Fibroblast of skin of back (primary cell): ENCODE measurements at regions not wholly inside any gene's neighbourhood (a gene's known extent, or its start where the extent isn't known, plus 50 kb on each side); places are given as distances from the start of the nearest gene placed in this dataset.
"Not testable (repeated sequence)": the region's sequence is repeated elsewhere in the genome, so short reads cannot be mapped to it uniquely, and the experiment has no call there.

Source experiments
- DNase-seq: peaks from one replicate; pipeline ENCODE4 v3.0.0-alpha.2; 2013

DNA sequence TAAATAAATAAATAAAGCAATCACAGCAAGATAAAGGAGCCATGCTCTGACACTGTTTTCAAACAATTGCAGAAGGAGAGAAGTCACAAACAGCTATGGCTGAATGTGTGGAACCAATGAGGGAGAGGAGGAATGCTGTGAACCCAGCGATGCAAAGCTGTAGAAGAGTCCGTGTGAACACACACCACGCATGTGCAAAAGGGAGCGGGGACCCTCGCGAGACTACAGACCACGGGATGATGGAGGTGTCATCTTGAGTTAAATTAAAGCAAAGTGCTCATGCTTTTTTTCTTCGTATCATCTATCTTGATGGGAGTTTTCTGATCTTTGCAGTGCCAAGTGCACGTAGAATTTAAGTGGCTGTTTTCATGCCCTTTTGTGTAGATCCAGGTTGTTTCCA is 123.8 kb upstream of the CDH5 start:
- DNase-seq = no peak

DNA sequence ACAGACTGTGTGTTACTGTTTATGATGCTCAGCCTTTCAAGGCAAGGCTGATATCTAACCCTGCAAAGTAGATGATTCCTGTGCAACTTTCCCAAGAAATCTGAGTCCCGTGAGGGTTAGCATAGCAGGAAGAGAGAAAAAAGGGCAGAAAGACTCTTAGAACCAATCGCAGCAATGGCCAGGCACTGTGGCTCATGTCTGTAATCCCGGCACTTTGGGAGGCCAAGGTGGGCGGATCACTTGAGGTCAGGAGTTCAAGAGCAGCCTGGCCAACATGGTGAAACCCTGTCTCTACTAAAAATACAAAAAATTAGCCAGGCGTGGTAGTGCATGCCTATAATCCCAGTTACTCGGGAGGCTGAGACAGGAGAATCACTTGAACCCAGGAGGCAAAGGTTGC is 124.3 kb upstream of the CDH5 start:
- DNase-seq = not testable (repeated sequence)

GRCh38 chr16:66240631-66241395 is 125.7 kb upstream of the CDH5 start:
- DNase-seq = no peak

DNA sequence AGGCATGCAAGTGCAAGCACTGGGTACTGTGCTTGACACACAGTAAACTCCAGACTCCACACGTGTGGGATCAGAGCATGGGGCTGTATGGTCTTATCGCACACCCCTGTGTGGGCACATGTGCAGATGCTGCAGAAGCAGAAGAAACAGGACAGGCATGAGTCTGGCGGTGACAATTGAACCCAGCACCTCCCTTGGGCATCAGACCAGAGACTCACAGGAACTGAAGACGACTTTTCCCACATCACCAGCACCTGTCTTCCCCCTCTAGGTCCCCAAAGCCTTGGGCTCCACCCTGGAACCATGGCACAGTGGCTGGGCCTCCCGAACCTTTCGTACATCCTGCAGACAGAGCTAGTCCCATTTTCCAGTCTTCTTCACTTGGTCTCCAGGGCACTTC is 126.4 kb upstream of the CDH5 start:
- DNase-seq = no peak

DNA sequence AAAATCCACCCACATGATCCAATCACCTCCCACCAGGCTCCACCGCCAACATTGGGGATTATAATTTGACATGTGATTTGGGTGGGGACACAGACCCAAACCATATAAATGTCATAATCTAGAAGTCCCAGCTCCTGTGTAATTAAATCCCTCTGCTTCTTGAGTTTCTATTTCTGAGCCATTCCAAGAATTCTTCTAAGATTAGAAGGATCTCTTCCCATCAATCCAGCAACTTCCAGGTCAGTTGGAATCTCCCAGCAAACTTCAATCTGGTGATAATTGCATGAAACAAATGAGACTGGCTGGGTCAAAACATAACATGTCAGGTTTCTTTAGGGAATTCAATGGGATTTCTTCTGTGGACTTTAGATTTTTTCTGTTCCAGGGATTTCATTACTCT is 127.8 kb upstream of the CDH5 start:
- DNase-seq = peak; percentile 61

DNA sequence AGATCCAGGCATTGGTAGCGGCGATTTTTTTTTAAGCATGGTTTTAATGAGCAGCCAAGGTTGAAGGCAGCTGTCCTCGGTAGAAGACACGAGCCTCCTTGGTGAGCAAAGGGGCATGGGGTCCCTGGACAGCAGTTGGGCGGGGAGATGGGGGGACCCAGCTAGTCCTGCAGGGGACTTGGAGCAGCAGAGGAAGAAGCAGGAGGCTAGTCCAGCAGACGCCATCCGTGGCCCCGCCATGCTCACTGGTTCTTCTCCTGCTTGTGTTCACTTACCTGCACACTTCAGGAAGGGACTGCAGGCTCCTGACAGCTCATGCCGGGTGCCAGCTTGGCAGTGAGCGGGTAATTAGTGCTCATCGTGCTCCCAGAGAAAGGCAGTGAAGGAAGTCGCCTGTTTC is 130.2 kb upstream of the CDH5 start:
- no peak for DNase-seq

- DNase-seq = no peak
Measured at GRCh38 chr16:66231452-66232160, 134.9 kb upstream of the CDH5 start.

DNA sequence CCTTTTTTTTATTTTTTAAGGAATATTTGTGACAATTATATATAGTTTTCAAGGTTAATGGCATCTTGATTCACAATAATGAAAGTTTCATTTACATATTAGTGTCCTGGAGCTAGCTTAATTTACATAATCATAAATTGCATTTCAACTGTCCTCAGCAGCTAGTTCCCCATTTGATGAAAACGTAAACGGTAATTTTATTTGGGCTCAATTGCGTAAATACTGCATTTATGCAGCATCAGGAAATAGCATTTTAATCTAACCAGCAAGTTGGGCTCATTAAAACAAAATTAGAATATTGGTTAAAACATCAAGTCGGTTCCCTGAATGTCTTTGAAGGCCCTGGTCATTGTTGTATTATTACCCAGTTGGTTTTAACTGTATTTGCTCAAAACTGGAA is 136.8 kb upstream of the CDH5 start:
- no peak for DNase-seq

DNA sequence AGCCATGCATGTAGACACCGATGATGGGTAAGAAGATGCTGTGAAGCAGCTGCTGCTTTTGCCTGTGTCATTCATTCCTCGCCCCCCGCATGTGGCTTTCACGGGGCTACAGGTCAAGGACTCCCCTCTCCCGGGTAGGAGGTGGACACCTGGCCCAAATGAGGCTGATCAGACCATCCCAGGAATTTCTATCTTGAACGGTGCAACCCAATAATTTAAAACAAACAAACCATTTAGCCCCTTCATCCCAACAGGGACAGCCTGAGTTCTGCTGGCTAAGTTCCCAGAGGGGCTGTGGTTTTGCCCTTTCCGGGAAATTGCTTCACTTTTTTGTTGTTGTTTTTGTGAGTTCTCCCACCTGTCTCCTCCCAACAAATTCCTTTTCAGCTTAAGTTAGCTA is 137.7 kb upstream of the CDH5 start:
- DNase-seq = no peak

GRCh38 chr16:66227766-66228530 is 138.5 kb upstream of the CDH5 start:
- no peak for DNase-seq

- no peak for DNase-seq
Measured at GRCh38 chr16:66226762-66227161, 139.7 kb upstream of the CDH5 start.

GRCh38 chr16:66225696-66226095 is 140.8 kb upstream of the CDH5 start:
- no peak for DNase-seq

GRCh38 chr16:66224626-66225025 is 141.9 kb upstream of the CDH5 start:
- no peak for DNase-seq

- DNase-seq = no peak
Measured at GRCh38 chr16:66224186-66224585, 142.3 kb upstream of the CDH5 start.

DNA sequence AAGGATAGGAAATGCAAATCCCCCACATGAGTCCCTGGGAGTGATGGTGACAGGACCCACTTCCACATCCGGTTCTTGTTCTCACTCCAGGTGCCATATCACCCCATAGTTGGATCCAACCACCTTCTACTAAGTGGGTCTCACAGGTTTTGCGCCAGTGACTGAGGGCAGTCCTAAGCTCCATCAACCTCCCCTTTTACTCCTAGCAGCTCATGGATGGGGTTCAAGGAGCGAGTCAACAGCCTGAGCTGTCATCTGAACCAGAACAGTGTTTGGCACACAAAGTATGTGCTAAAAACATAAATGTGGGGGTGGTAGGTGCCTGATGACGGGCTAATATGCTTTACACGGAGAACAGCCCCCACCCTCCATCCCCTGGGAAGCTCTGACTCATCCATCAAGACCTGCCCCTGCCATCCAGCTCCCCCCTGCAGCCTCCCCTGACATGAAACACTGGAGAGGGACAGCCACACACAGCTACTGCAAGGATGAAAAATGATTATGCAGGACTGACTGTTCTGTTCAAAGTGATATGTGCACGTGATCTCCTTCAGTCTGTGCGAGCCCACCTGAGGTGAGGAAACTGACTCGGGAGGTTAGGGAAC is 143.2 kb upstream of the CDH5 start:
- DNase-seq = peak; percentile 92

DNA sequence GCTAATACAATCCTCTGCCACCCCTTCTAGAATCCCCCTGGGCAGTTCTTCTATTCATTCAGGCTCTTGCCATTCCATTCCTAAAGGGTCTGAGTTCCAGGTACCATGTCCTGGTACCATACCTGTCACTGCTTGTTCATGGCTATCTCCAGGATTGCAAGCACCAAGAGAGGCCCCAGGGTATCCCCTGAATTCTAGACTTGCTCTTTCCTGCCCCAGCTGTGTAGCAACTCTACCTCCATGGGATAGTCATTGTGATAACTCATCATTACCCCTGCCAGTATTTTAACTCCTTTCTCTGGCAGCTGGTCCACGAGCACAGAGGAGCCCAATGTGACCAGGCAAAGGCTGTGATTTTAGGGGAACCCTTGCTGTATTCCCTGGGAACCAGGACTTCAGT is 143.7 kb upstream of the CDH5 start:
- no peak for DNase-seq

DNA sequence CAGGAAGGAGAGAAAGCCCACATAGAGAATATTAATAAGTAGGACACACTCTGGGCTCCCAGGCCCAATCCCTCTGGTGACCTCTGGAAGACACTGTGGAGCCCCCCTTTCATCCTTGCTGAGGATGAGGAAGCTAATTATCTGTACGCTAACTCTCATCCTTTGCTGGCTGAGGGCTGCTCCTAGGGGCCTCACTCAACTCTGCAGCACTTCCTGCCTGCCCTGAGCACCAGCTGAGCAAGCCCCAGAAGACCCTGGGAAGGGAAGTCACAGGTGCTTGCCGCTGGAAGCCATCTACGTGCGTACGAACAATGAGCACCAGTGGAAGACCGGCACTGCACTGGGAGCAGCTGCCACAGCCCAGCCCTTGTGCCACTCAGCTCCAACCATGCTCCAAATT is 145.8 kb upstream of the CDH5 start:
- DNase-seq = no peak

- DNase-seq = no peak
Measured at GRCh38 chr16:66219491-66219890, 147.0 kb upstream of the CDH5 start.

DNA sequence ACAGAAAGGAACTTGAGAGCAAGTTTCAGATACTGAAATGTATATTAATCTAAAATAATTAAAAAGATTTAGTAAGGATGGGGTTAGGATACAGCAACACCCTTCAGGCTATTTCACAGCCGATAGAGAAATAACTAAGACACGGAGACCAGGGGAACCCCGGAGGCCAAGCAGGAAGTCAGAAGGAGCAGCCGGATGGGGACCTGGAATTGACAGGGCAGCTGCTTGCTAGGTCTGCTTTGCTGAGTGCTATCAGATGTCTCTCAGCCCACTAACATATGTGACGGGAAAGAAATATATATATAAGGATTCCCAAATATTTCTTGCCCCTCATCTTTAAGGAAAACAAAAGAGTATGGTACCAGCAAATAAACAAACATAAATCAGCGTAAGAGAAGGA is 154.1 kb upstream of the CDH5 start:
- DNase-seq = no peak

- DNase-seq = no peak
Measured at GRCh38 chr16:66211651-66212050, 154.8 kb upstream of the CDH5 start.

- no peak for DNase-seq
Measured at GRCh38 chr16:66207883-66208265, 158.6 kb upstream of the CDH5 start.

GRCh38 chr16:66207139-66207882 is 159.2 kb upstream of the CDH5 start:
- no peak for DNase-seq

DNA sequence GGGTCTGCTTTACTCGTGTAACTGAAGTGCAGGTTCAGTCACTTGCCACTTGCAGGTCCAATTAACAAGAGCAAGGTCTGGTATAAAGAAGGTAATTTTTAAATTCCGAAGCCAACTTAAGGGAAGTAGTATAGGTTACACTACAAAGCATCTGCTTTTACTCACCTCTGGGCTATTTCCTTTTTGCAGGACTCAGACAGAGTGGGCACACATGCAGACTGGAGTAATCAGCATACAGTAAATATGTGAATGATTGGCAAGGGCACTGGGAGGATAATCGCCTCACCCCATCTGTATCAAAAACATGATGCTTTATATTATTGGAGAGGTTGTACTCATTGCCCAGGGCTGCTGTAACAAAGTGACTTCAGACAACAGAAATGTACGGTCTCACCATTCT is 160.1 kb upstream of the CDH5 start:
- DNase-seq = no peak
